Neural cell (in vitro differentiated cells): ENCODE measurements at regions not wholly inside any gene's neighbourhood (a gene's known extent, or its start where the extent isn't known, plus 50 kb on each side); places are given as distances from the start of the nearest gene placed in this dataset.

Experiments used
- H2AFZ ChIP-seq: fragments of 200-600, 300-800 bp; sonication (generic), shearing (Covaris generic); 2 replicates; pipeline ENCODE4 v1.6.0; 2014; ENCODE audit warnings: low read depth, mild to moderate bottlenecking, antibody characterized with exemption, low read length, moderate library complexity
- H3F3A ChIP-seq: fragments of 200-600 bp; shearing (Covaris generic); 2 replicates; pipeline ENCODE4 v1.6.1; 2016; ENCODE audit warnings: mild to moderate bottlenecking, moderate library complexity, mixed read lengths, antibody characterized with exemption, low read length; ENCODE audit not compliant: insufficient read depth, poor library complexity, severe bottlenecking
- H3K27ac ChIP-seq: fragments of 200-600, 300-800 bp; sonication (generic), shearing (Covaris generic); 2 replicates; pipeline ENCODE4 v1.5.1; 2014; ENCODE audit warnings: mild to moderate bottlenecking, low read length, moderate library complexity
- H3K27me3 ChIP-seq: fragments of 300-800, 200-600 bp; sonication (generic), shearing (Covaris generic); 2 replicates; pipeline ENCODE4 v1.6.0; 2014; ENCODE audit warnings: mild to moderate bottlenecking, low read depth, low read length, moderate library complexity; ENCODE audit not compliant: insufficient read depth
- H3K36me3 ChIP-seq: fragments of 300-800, 200-600 bp; sonication (generic), shearing (Covaris generic); 2 replicates; pipeline ENCODE4 v1.5.1; 2014; ENCODE audit warnings: mild to moderate bottlenecking, antibody characterized with exemption, low read length, moderate library complexity; ENCODE audit not compliant: insufficient read depth
- H3K4me2 ChIP-seq: fragments of 300-800, 200-600 bp; sonication (generic), shearing (Covaris generic); 2 replicates; pipeline ENCODE4 v1.6.0; 2014; ENCODE audit warnings: mild to moderate bottlenecking, low read length
- H3K4me3 ChIP-seq: fragments of 300-800, 200-600 bp; sonication (generic), shearing (Covaris generic); 2 replicates; pipeline ENCODE4 v1.5.1; 2014; ENCODE audit warnings: mild to moderate bottlenecking, low read length, moderate library complexity
- H3K79me2 ChIP-seq: fragments of 200-600 bp; shearing (Covaris generic); replicated peaks from 2 replicates; pipeline ENCODE4 v1.6.0; 2014; ENCODE audit warnings: mild to moderate bottlenecking, low read length, moderate library complexity; ENCODE audit not compliant: insufficient read depth
- H3K9ac ChIP-seq: fragments of 300-800, 200-600 bp; sonication (generic), shearing (Covaris generic); 2 replicates; pipeline ENCODE4 v1.6.1; 2016; ENCODE audit warnings: mild to moderate bottlenecking, low read length, mixed read lengths
- H3K9me2 ChIP-seq: fragments of 200-600 bp; shearing (Covaris generic); 2 replicates; pipeline ENCODE4 v1.6.1; 2016; ENCODE audit warnings: mild to moderate bottlenecking, low read length, mixed read lengths; ENCODE audit not compliant: insufficient read depth
- H3K9me3 ChIP-seq: fragments of 200-600, 300-800 bp; sonication (generic), shearing (Covaris generic); 2 replicates; pipeline ENCODE4 v1.6.1; 2016; ENCODE audit warnings: mild to moderate bottlenecking, mixed run types, low read length, moderate library complexity, mixed read lengths
- H4K20me1 ChIP-seq: fragments of 200-600 bp; shearing (Covaris generic); 2 replicates; pipeline ENCODE4 v1.6.1; 2016; ENCODE audit warnings: mild to moderate bottlenecking, mixed run types; ENCODE audit not compliant: insufficient read depth
- CTCF ChIP-seq: fragments of 450-650 bp; IDR thresholded peaks from 2 replicates; pipeline ENCODE4 v1.5.1; 2014; ENCODE audit warnings: antibody characterized with exemption, mild to moderate bottlenecking, moderate library complexity; ENCODE audit not compliant: poor library complexity, severe bottlenecking
- EP300 ChIP-seq: fragments of 450-650 bp; conservative IDR thresholded peaks from 2 replicates; pipeline ENCODE4 v1.6.1; 2014; ENCODE audit warnings: antibody characterized with exemption, mild to moderate bottlenecking, moderate library complexity; ENCODE audit not compliant: poor library complexity, severe bottlenecking
- EZH2 ChIP-seq: fragments of 200-600, 300-800 bp; shearing (Covaris generic), sonication (generic); IDR thresholded peaks from 2 replicates; pipeline ENCODE4 v1.6.1; 2014; ENCODE audit warnings: antibody characterized with exemption, low read length, borderline replicate concordance, mild to moderate bottlenecking; ENCODE audit not compliant: insufficient read depth, poor library complexity, severe bottlenecking
- MXI1 ChIP-seq: fragments of 450-650 bp; conservative IDR thresholded peaks from 2 replicates; pipeline ENCODE4 v1.6.1; 2014; ENCODE audit warnings: antibody characterized with exemption, mild to moderate bottlenecking; ENCODE audit not compliant: poor library complexity, severe bottlenecking
- POLR2AphosphoS5 ChIP-seq: IDR thresholded peaks from 2 replicates; pipeline ENCODE4 v1.6.1; 2012
- RAD21 ChIP-seq: fragments of 450-650 bp; conservative IDR thresholded peaks from 2 replicates; pipeline ENCODE4 v1.6.1; 2014; ENCODE audit warnings: antibody characterized with exemption, mild to moderate bottlenecking, moderate library complexity
- REST ChIP-seq: IDR thresholded peaks from 2 replicates; pipeline ENCODE4 v1.6.1; 2012; ENCODE audit warnings: borderline replicate concordance
- SMC3 ChIP-seq: fragments of 450-650 bp; conservative IDR thresholded peaks from 2 replicates; pipeline ENCODE4 v1.6.1; 2014; ENCODE audit warnings: antibody characterized with exemption, mild to moderate bottlenecking, moderate library complexity; ENCODE audit not compliant: poor library complexity
- TAF1 ChIP-seq: IDR thresholded peaks from 2 replicates; pipeline ENCODE4 v1.6.1; 2012; ENCODE audit warnings: low read depth

DNA sequence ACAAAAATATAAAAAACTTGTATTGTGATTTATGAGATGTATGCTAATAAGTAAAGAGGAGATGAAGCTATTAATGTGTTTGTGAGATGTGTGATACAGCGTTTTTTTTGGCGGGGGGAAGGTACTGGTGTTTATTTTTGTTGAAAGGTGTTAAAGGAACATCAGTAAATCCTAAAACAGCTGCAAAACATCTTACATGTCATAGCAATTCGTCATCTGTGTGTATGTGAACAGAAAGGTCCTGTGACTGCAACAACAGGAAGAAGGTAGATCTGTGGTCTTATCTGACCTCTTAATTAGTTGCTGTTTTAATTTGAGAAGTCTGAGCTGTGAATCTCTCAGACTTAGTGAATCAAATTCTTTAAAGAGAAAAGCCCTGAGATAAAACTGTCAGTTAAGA, 1041.1 kb downstream of the JRKL start:
- H3K9me3 ChIP-seq, result no peaks in the 10 kb centered on the region
- no peaks in the 10 kb centered on the region for H3K27me3 ChIP-seq
- no peak overlapping the region for H3K4me2 ChIP-seq

GRCh38 chr11:97432926-97433325, 1043.1 kb downstream of the JRKL start:
- H4K20me1 ChIP-seq, result no peaks in the 10 kb centered on the region
- H3K36me3 ChIP-seq, result no peaks in the 10 kb centered on the region
- H3F3A ChIP-seq, result no peaks in the 10 kb centered on the region
- H3K9me3 ChIP-seq, result no peaks in the 10 kb centered on the region
- no peak overlapping the region for H3K4me2 ChIP-seq
- no peaks in the 10 kb centered on the region for H3K79me2 ChIP-seq
- H3K27me3 ChIP-seq, result no peaks in the 10 kb centered on the region
- H3K9me2 ChIP-seq, result no peaks in the 10 kb centered on the region
- no peak overlapping the region for H3K4me3 ChIP-seq
- H3K27ac ChIP-seq, result no peak overlapping the region
- H2AFZ ChIP-seq, result no peak overlapping the region
- H3K9ac ChIP-seq, result no peak overlapping the region
- TF ChIP-seq CTCF (no peak), MXI1 (no peak), REST (no peak), SMC3 (no peak), POLR2AphosphoS5 (no peak), EP300 (no peak), TAF1 (no peak)

More for the DNA sequence above, 1041.1 kb downstream of the JRKL start:
- H3K4me3 ChIP-seq, result no peak overlapping the region
- H3K79me2 ChIP-seq, result no peaks in the 10 kb centered on the region
- no peaks in the 10 kb centered on the region for H4K20me1 ChIP-seq
- no peaks in the 10 kb centered on the region for H3K36me3 ChIP-seq
- TF ChIP-seq RAD21 (no peak), POLR2AphosphoS5 (no peak), CTCF (no peak), SMC3 (no peak), MXI1 (no peak), REST (no peak), EP300 (no peak), EZH2 (no peak), TAF1 (no peak)
- no peak overlapping the region for H3K27ac ChIP-seq
- no peaks in the 10 kb centered on the region for H3K9me2 ChIP-seq
- no peak overlapping the region for H3K9ac ChIP-seq
- H3F3A ChIP-seq, result no peaks in the 10 kb centered on the region
- no peak overlapping the region for H2AFZ ChIP-seq
